A549 (cell line): ENCODE measurements at regions not wholly inside any gene's neighbourhood (a gene's known extent, or its start where the extent isn't known, plus 50 kb on each side); places are given as distances from the start of the nearest gene placed in this dataset.
"Not testable (repeated sequence)": the region's sequence is repeated elsewhere in the genome, so short reads cannot be mapped to it uniquely, and the experiment has no call there.

Experiments
- ATAC-seq, 2 experiments: fragments of 200-7000 bp in 1 of 2; fragments of >200 bp in 1 of 2; cut with Nextera tagmentation in 1 of 2; cut with Tn5 transposase in 1 of 2; 3 replicates each; pipeline versions ENCODE4 v1.8.0 to v1.9.1; 2018 to 2020; ENCODE audit warnings: mild to moderate bottlenecking in 1 of 2, moderate library complexity in 1 of 2
- CTCF ChIA-PET: fragments of 300-600 bp; sonication (Branson Sonifier 250); formaldehyde crosslinking; extraction: SDS; loops from one replicate; lab custom pipeline; 2021; ENCODE audit warnings: antibody characterized with exemption, inconsistent platforms; lab: Yijun Ruan, JAX
- POLR2A ChIA-PET: fragments of 350-600 bp; formaldehyde crosslinking; extraction: SDS; loops from one replicate; lab custom pipeline; 2021; ENCODE audit warnings: antibody characterized with exemption, inconsistent platforms; lab: Yijun Ruan, JAX
- DNase-seq, 2 experiments: peaks; one replicate each; pipeline versions ENCODE4 v3.0.0 to v3.0.0-alpha.2; 2011 to 2016; ENCODE audit warnings: low read depth in 1 of 2, low spot score in 1 of 2
- FAIRE-seq: peaks from 2 replicates; lab custom pipeline; 2011; peaks lifted over from hg19 to GRCh38; lab: Jason Lieb, UNC
- H3K27ac ChIP-seq, 2 experiments: fragments of >200 bp; sonication (Bioruptor Twin); formaldehyde crosslinking; 3 replicates each; pipeline ENCODE4 v1.5.1; 2016 to 2017
- H3K4me1 ChIP-seq: fragments of >200 bp; sonication (Bioruptor Twin); formaldehyde crosslinking; 3 replicates; pipeline ENCODE4 v1.6.1; 2016
- H3K4me2 ChIP-seq: fragments of >200 bp; sonication (Bioruptor Twin); formaldehyde crosslinking; 3 replicates; pipeline ENCODE4 v1.6.1; 2016
- H3K4me3 ChIP-seq: fragments of >200 bp; sonication (Bioruptor Twin); formaldehyde crosslinking; 3 replicates; pipeline ENCODE4 v1.5.1; 2016
- H3K9me3 ChIP-seq: fragments of >200 bp; sonication (Bioruptor Twin); formaldehyde crosslinking; 3 replicates; pipeline ENCODE4 v1.6.1; 2016
- BHLHE40 ChIP-seq: IDR thresholded peaks from 2 replicates; pipeline ENCODE4 v1.6.1; 2012; ENCODE audit warnings: low read depth, low read length, inconsistent platforms
- CHD4 ChIP-seq: fragments of 200-600 bp; sonication (generic); IDR thresholded peaks from 2 replicates; pipeline ENCODE4 v1.6.1; 2016; ENCODE audit warnings: antibody characterized with exemption, mild to moderate bottlenecking, borderline replicate concordance
- EHMT2 ChIP-seq: fragments of 200-600 bp; sonication (generic); IDR thresholded peaks from 2 replicates; pipeline ENCODE4 v1.6.1; 2016; ENCODE audit warnings: antibody characterized with exemption, low read depth, mild to moderate bottlenecking, moderate library complexity
- EP300 ChIP-seq, 2 experiments: fragments of >200 bp; sonication (Bioruptor Twin); formaldehyde crosslinking; IDR thresholded peaks; 2 replicates in 1 of 2; 3 replicates in 1 of 2; pipeline ENCODE4 v1.6.1; 2016 to 2017
- ESRRA ChIP-seq: fragments of 150-350 bp; IDR thresholded peaks from 2 replicates; pipeline ENCODE4 v1.6.1; 2014; ENCODE audit warnings: mild to moderate bottlenecking, low read length, borderline replicate concordance
- FOSB ChIP-seq: fragments of 250-450 bp; sonication (Bioruptor Pico); IDR thresholded peaks from 2 replicates; pipeline ENCODE4 v1.5.0; 2020; ENCODE audit warnings: mild to moderate bottlenecking, moderate library complexity
- FOXS1 ChIP-seq: fragments of 250-450 bp; sonication (Bioruptor Pico); IDR thresholded peaks from 2 replicates; pipeline ENCODE4 v1.5.0; 2020; ENCODE audit warnings: mild to moderate bottlenecking, moderate library complexity
- HEYL ChIP-seq: fragments of 250-450 bp; sonication (Bioruptor Pico); IDR thresholded peaks from 2 replicates; pipeline ENCODE4 v1.8.0; 2021; ENCODE audit warnings: mild to moderate bottlenecking, moderate library complexity
- HOXA7 ChIP-seq: fragments of 250-450 bp; sonication (Bioruptor Pico); IDR thresholded peaks from 2 replicates; pipeline ENCODE4 v1.5.0; 2020; ENCODE audit warnings: mild to moderate bottlenecking, moderate library complexity
- KDM5A ChIP-seq: fragments of 200-600 bp; sonication (generic); IDR thresholded peaks from 2 replicates; pipeline ENCODE4 v1.6.1; 2016; ENCODE audit warnings: antibody characterized with exemption, mild to moderate bottlenecking
- MAFK ChIP-seq: fragments of 450-650 bp; IDR thresholded peaks from 2 replicates; pipeline ENCODE4 v1.6.1; 2014; ENCODE audit not compliant: partially characterized antibody
- POLR2A ChIP-seq: IDR thresholded peaks from 2 replicates; pipeline ENCODE4 v1.6.1; 2012; ENCODE audit warnings: mild to moderate bottlenecking, low read length
- RARB ChIP-seq: fragments of 250-450 bp; sonication (Bioruptor Pico); IDR thresholded peaks from 2 replicates; pipeline ENCODE4 v1.8.0; 2021; ENCODE audit warnings: mild to moderate bottlenecking, moderate library complexity
- RFX5 ChIP-seq: fragments of 450-650 bp; IDR thresholded peaks from 2 replicates; pipeline ENCODE4 v1.7.1; 2014; ENCODE audit warnings: antibody characterized with exemption, mild to moderate bottlenecking, moderate library complexity
- SREBF2 ChIP-seq: fragments of 450-650 bp; IDR thresholded peaks from 2 replicates; pipeline ENCODE4 v1.6.1; 2014; ENCODE audit warnings: mild to moderate bottlenecking, moderate library complexity
- TP53 ChIP-seq: fragments of 250-450 bp; sonication (Bioruptor Pico); IDR thresholded peaks from 2 replicates; pipeline ENCODE4 v1.5.0; 2021; ENCODE audit warnings: mild to moderate bottlenecking, moderate library complexity
- WGBS: methylation state at CpG from one replicate; pipeline ENCODE4 v1.1.6; 2017; ENCODE audit errors: missing lambda C conversion rate; 5-methylcytosine and 5-hydroxymethylcytosine counted together
- TF ChIP-seq, protein P1 (sequence below): fragments of 250-450 bp; sonication (Bioruptor Pico); IDR thresholded peaks from 2 replicates; pipeline ENCODE4 v1.5.0; 2021; ENCODE audit warnings: mild to moderate bottlenecking, moderate library complexity, borderline replicate concordance
- TF ChIP-seq, protein P2 (sequence below): fragments of >200 bp; sonication (Bioruptor Twin); formaldehyde crosslinking; IDR thresholded peaks from 2 replicates; pipeline ENCODE4 v1.6.1; 2016
- TF ChIP-seq, protein P3 (sequence below): IDR thresholded peaks from 2 replicates; pipeline ENCODE4 v1.6.1; 2012; ENCODE audit warnings: low read depth, borderline replicate concordance
- TF ChIP-seq, protein P4 (sequence below): IDR thresholded peaks from 2 replicates; pipeline ENCODE4 v1.6.1; 2012

DNA sequence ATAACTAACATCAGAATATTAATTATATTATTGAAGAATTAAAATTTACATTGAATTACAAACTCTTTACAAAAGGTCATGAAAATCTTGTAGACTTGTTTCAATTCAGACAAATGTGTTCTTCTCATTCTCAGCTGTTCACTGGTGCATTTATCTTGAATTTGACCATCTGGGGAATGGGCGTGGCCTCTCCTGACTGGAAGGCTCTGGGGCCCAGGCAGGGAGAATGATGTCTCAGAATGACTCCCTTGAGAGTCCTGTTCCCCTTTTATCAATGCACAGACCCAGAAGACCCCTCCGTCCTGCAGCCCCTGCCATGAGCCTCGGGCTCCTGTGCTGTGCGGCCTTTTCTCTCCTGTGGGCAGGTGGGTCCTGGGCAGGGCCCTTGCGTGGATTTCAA lies 242.2 kb upstream of the PRSS1 start:
- CTCF ChIA-PET, result interaction anchor here (0.6 to 1.3 kb wide), 3 partner anchors 10 to 276 kb away, joined by 3 to 6 read pairs (median 3); no protein-coding TSS in a partner anchor
- 20% methylated on average over 5 of the region's 5 CpGs for WGBS
- POLR2A ChIA-PET, H3K9me3 ChIP-seq, H3K4me2 ChIP-seq, DNase-seq, ATAC-seq, H3K27ac ChIP-seq, H3K4me3 ChIP-seq, H3K4me1 ChIP-seq, FAIRE-seq: not testable (repeated sequence)

DNA sequence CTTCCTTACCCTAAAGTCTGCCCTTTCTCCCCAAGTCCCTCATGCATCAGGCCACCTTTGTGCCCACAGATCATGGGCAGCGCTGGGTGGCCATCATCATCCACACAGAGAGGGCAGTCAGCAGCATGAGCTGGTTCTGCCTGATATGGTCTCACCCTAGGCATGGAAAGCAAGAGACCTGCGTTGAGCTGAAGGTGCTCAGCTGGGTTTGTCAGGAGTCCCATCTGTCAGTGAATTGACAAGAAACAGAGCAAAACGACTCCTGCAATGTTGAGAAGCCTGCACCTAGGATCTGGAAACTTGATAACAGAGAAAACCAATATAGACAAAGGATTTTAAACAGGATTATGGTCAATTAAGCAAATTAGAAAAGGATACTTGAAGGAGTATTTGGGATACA lies 242.7 kb upstream of the PRSS1 start:
- no peaks in the 10 kb centered on the region for H3K4me1 ChIP-seq
- no peak for FAIRE-seq
- ChIA-PET CTCF (interaction anchor here (0.6 to 1.7 kb wide), 7 partner anchors 10 to 276 kb away, joined by 3 to 10 read pairs (median 3); no protein-coding TSS in a partner anchor), POLR2A (no interaction called here)
- no peak for DNase-seq
- TF ChIP-seq RFX5, result no peak
- no peak for TF ChIP-seq CHD4
- no peak for TF ChIP-seq KDM5A
- no peak for TF ChIP-seq POLR2A
- no peak for TF ChIP-seq ESRRA
- no peak for TF ChIP-seq EHMT2
- TF ChIP-seq HEYL, result no peak
- no peak overlapping the region for H3K4me2 ChIP-seq
- WGBS, result 4% methylated on average over 3 of the region's 3 CpGs
- no peak for ATAC-seq
- H3K27ac ChIP-seq, result no peak overlapping the region
- H3K4me3 ChIP-seq, result no peak overlapping the region
- no peaks in the 10 kb centered on the region for H3K9me3 ChIP-seq

DNA sequence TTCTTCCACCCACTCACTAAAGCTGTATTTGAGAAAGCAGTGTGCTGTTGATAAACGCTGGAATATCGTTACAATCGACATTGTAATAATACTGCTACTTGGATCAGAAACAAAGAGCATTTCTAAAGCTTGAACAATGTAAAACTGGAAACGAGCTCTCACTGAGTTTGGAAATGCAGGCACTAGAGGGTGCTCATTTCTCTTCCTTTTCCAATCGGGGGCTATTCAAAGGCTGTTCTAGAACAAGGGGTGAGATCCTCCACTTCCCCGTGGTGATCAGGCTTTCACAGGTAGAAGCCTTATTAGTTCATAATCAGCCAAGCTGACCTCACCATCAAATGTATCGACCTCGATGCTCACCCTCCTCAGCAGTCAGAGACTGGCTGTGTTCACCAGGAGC lies 245.3 kb upstream of the PRSS1 start:
- FAIRE-seq, DNase-seq, ATAC-seq, H3K4me2 ChIP-seq, H3K4me1 ChIP-seq, H3K9me3 ChIP-seq, POLR2A ChIA-PET, H3K4me3 ChIP-seq, H3K27ac ChIP-seq: not testable (repeated sequence)
- CTCF ChIA-PET, result interaction anchor here (1.1 to 1.6 kb wide), 2 partner anchors 15 to 279 kb away, joined by 3 to 6 read pairs; no protein-coding TSS in a partner anchor
- 3% methylated on average over 8 of the region's 8 CpGs for WGBS

DNA sequence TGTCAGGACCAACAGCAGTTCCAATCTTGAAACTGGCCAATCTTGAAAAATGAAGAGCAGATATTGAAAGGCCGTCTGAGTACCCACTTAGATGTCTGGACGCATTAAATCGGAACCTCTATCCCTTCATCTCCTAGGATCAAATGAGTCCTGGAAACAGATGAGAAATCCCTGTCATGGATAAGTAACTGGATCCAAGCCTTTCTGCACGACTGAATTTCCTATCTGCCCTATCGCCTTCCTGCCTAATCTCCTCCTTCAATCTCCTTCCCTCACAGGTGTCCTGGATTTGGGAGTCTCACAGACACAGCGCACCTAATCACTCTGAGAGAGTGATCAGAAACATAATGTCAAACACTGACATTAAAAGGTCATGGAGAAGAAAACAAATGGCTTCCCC lies 245.2 kb upstream of the PRSS58 start:
- no peak for DNase-seq
- Histone ChIP-seq H3K4me1 (no peaks in the 10 kb centered on the region), H3K27ac (no peak overlapping the region), H3K4me3 (no peak overlapping the region), H3K4me2 (no peak overlapping the region), H3K9me3 (no peaks in the 10 kb centered on the region)
- no peak for ATAC-seq
- no peak for FAIRE-seq
- POLR2A ChIA-PET, result no interaction called here
- CTCF ChIA-PET, result interaction anchor here (1.0 to 3.4 kb wide), 2 partner anchors 11 to 280 kb away, joined by 3 to 14 read pairs; no protein-coding TSS in a partner anchor
- 23% methylated on average over 6 of the region's 6 CpGs for WGBS
- TF ChIP-seq MAFK (no peak), BHLHE40 (no peak), SREBF2 (no peak), KDM5A (no peak), FOSB (CRISPR knock-in tag) (no peak), RARB (CRISPR knock-in tag) (no peak), ESRRA (no peak), EHMT2 (no peak), EP300 (IDR thresholded peaks at IDR 0.05) (no peak), TP53 (CRISPR knock-in tag) (no peak), FOXS1 (no peak), HOXA7 (no peak), HEYL (no peak), POLR2A (no peak)
- TF ChIP-seq, protein P1, sequence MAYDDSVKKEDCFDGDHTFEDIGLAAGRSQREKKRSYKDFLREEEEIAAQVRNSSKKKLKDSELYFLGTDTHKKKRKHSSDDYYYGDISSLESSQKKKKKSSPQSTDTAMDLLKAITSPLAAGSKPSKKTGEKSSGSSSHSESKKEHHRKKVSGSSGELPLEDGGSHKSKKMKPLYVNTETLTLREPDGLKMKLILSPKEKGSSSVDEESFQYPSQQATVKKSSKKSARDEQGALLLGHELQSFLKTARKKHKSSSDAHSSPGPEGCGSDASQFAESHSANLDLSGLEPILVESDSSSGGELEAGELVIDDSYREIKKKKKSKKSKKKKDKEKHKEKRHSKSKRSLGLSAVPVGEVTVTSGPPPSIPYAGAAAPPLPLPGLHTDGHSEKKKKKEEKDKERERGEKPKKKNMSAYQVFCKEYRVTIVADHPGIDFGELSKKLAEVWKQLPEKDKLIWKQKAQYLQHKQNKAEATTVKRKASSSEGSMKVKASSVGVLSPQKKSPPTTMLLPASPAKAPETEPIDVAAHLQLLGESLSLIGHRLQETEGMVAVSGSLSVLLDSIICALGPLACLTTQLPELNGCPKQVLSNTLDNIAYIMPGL (CRISPR knock-in tag), result no peak
- TF ChIP-seq, protein P2, sequence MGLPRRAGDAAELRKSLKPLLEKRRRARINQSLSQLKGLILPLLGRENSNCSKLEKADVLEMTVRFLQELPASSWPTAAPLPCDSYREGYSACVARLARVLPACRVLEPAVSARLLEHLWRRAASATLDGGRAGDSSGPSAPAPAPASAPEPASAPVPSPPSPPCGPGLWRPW, result no peak
- TF ChIP-seq, protein P3, sequence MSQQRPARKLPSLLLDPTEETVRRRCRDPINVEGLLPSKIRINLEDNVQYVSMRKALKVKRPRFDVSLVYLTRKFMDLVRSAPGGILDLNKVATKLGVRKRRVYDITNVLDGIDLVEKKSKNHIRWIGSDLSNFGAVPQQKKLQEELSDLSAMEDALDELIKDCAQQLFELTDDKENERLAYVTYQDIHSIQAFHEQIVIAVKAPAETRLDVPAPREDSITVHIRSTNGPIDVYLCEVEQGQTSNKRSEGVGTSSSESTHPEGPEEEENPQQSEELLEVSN, result no peak
- TF ChIP-seq, protein P4, sequence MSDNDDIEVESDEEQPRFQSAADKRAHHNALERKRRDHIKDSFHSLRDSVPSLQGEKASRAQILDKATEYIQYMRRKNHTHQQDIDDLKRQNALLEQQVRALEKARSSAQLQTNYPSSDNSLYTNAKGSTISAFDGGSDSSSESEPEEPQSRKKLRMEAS, result no peak
- TF ChIP-seq, all 56 proteins: peak for 0
